ENCODE measurements at regions not wholly inside any gene's neighbourhood (a gene's known extent, or its start where the extent isn't known, plus 50 kb on each side); places are given as distances from the start of the nearest gene placed in this dataset.

DNA sequence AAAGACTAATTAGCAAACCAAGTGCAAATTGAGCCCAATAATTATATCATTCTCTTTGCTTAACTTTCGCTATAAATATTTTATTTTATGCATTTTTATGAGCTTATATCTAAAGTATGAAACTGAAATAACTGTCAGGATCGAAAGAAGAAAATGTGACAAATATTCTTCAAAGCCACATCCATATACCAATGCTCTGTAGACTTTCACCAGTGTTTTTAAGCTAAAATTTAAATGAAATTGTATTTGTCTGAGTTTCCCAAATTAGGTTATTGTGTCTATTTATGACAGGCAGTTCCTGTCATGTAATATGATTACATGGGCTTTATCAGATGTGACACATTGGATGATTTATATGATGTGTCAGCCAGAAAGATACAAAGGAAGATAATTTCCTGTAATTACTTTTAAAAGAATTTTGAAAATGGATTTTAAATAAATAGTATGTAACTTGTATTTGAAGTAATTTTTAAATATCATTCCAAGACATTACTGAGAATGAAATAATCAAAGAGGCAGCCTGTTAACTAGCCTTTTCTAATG lies 317.9 kb upstream of the KLF6 start:
- H3K4me3 Mint-ChIP-seq (ENCODE audit: low read depth, unreplicated experiment), result no peak overlapping the region
- no peak for DNase-seq
- H3K4me1 Mint-ChIP-seq (ENCODE audit: low read depth, unreplicated experiment), result no peaks in the 10 kb centered on the region
- TF ChIP-seq, protein P1, sequence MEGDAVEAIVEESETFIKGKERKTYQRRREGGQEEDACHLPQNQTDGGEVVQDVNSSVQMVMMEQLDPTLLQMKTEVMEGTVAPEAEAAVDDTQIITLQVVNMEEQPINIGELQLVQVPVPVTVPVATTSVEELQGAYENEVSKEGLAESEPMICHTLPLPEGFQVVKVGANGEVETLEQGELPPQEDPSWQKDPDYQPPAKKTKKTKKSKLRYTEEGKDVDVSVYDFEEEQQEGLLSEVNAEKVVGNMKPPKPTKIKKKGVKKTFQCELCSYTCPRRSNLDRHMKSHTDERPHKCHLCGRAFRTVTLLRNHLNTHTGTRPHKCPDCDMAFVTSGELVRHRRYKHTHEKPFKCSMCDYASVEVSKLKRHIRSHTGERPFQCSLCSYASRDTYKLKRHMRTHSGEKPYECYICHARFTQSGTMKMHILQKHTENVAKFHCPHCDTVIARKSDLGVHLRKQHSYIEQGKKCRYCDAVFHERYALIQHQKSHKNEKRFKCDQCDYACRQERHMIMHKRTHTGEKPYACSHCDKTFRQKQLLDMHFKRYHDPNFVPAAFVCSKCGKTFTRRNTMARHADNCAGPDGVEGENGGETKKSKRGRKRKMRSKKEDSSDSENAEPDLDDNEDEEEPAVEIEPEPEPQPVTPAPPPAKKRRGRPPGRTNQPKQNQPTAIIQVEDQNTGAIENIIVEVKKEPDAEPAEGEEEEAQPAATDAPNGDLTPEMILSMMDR (IDR thresholded peaks at IDR 0.05; ENCODE audit: unreplicated experiment), result no peak
- H3K27ac Mint-ChIP-seq (ENCODE audit: unreplicated experiment), result no peak overlapping the region
- no peaks in the 10 kb centered on the region for H3K36me3 Mint-ChIP-seq (ENCODE audit: insufficient read depth, unreplicated experiment)
- no TSS peak for BruUV-seq (replicated peaks)
- CTCF ChIA-PET, result no interaction called here
- no peaks in the 10 kb centered on the region for H3K27me3 Mint-ChIP-seq (ENCODE audit: unreplicated experiment)
- H3K9me3 Mint-ChIP-seq (ENCODE audit: low read depth, unreplicated experiment), result no peaks in the 10 kb centered on the region
- intact Hi-C loops (cut with micrococcal nuclease; ENCODE audit: unreplicated experiment), result no loop called here

DNA sequence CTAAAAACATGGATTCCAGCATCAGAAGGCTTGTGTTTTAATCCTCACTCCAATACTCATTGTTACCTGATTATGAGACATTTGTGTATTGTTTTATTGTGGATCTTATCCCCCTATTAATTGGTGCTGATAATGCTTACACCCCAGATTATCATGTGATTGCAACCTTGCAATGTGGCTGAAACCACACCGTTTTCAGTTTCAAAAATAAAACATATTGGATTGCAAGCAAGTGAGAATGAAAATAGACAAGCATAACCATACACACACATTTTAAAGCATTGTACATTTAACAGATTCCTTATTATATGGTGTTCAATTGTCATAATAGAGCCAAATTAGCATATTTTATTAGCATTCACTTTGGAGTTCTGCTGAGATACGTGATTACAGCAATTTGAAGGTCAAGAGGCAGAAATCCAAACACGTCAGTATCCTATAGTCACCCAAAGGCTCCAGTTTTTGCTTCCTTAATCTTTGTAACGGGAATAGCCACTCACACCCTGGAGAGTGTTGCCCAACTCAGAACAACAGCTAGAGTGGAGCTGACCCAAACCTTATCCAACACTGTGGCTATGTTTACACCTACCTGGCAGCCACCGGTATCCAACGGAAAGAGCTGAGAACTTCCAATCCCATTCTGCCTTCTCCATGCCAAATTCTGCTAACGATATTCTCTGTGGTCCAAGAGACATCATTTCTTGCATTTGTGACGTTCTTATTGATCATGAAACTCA lies 317.1 kb upstream of the KLF6 start:
- DNase-seq, result no peak
- TF ChIP-seq, protein P1 (IDR thresholded peaks at IDR 0.05; ENCODE audit: unreplicated experiment), result no peak
- intact Hi-C loops (cut with micrococcal nuclease; ENCODE audit: unreplicated experiment), result no loop called here
- CTCF ChIA-PET, result no interaction called here
- H3K27me3 Mint-ChIP-seq (ENCODE audit: unreplicated experiment), result no peaks in the 10 kb centered on the region
- H3K36me3 Mint-ChIP-seq (ENCODE audit: insufficient read depth, unreplicated experiment), result no peaks in the 10 kb centered on the region
- no peak overlapping the region for H3K4me3 Mint-ChIP-seq (ENCODE audit: low read depth, unreplicated experiment)
- H3K9me3 Mint-ChIP-seq (ENCODE audit: low read depth, unreplicated experiment), result no peaks in the 10 kb centered on the region
- no TSS peak for BruUV-seq (replicated peaks)
- no peaks in the 10 kb centered on the region for H3K4me1 Mint-ChIP-seq (ENCODE audit: low read depth, unreplicated experiment)
- H3K27ac Mint-ChIP-seq (ENCODE audit: unreplicated experiment), result no peak overlapping the region

DNA sequence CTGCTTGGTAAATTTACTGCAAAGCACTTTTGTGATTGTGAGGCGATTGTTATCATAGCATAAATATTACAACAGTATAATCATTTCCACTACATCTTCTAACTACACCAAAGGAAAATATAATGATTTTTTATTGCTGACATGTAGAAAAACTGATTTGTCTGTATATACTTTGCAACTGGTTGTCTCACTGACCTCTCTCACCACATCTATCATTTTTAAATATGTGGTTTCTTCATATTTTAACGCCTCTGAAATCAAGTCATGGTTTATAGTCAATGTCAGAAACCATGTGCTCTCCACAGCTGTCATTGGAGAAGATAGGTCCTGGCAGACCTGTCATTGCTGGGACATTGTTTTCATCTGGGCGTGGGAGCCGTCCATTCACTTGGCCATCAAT lies 315.4 kb upstream of the KLF6 start:
- CTCF ChIA-PET, result no interaction called here
- Mint-ChIP-seq H3K27me3 (ENCODE audit: unreplicated experiment) (no peaks in the 10 kb centered on the region), H3K9me3 (ENCODE audit: low read depth, unreplicated experiment) (no peaks in the 10 kb centered on the region), H3K4me1 (ENCODE audit: low read depth, unreplicated experiment) (no peaks in the 10 kb centered on the region), H3K27ac (ENCODE audit: unreplicated experiment) (no peak overlapping the region), H3K36me3 (ENCODE audit: insufficient read depth, unreplicated experiment) (no peaks in the 10 kb centered on the region), H3K4me3 (ENCODE audit: low read depth, unreplicated experiment) (no peak overlapping the region)
- DNase-seq, result no peak
- TF ChIP-seq, protein P1 (IDR thresholded peaks at IDR 0.05; ENCODE audit: unreplicated experiment), result no peak
- intact Hi-C loops (cut with micrococcal nuclease; ENCODE audit: unreplicated experiment), result no loop called here
- no TSS peak for BruUV-seq (replicated peaks)

DNA sequence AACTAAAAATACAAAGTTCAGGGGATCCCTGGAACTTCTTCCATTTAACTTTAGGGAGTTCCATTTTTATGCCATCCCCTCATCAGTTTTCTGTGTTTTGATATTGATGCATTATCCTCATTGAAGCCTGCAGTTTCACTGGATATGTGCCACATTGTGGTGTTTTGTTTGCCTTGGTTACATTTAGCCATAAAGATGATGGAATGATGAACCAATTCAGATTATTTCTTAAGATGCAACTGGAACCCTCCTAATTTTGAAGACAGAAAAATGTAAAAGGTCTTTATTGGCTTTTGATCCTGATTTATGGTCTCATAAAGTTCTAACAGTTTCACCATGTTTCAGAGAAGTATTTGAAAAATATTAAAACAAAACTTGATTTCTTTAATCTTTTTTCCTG lies 314.2 kb upstream of the KLF6 start:
- no peaks in the 10 kb centered on the region for H3K36me3 Mint-ChIP-seq (ENCODE audit: insufficient read depth, unreplicated experiment)
- intact Hi-C loops (cut with micrococcal nuclease; ENCODE audit: unreplicated experiment), result no loop called here

More for the DNA sequence above, 314.2 kb upstream of the KLF6 start:
- H3K27me3 Mint-ChIP-seq (ENCODE audit: unreplicated experiment), result no peaks in the 10 kb centered on the region
- TF ChIP-seq, protein P1 (IDR thresholded peaks at IDR 0.05; ENCODE audit: unreplicated experiment), result no peak
- no peaks in the 10 kb centered on the region for H3K9me3 Mint-ChIP-seq (ENCODE audit: low read depth, unreplicated experiment)
- no peaks in the 10 kb centered on the region for H3K4me1 Mint-ChIP-seq (ENCODE audit: low read depth, unreplicated experiment)
- no peak for DNase-seq
- no TSS peak for BruUV-seq (replicated peaks)
- CTCF ChIA-PET, result no interaction called here
- no peak overlapping the region for H3K4me3 Mint-ChIP-seq (ENCODE audit: low read depth, unreplicated experiment)
- no peak overlapping the region for H3K27ac Mint-ChIP-seq (ENCODE audit: unreplicated experiment)

All from Calu3 (cell line).